SU-DHL-6 (cell line): ENCODE measurements at regions not wholly inside any gene's neighbourhood (a gene's known extent, or its start where the extent isn't known, plus 50 kb on each side); places are given as distances from the start of the nearest gene placed in this dataset.

Experiments
- H2AFZ ChIP-seq: fragments of 200-600 bp; sonication (generic); 2 replicates; pipeline ENCODE4 v1.6.1; 2014; ENCODE audit warnings: low read depth, mild to moderate bottlenecking, moderate library complexity, mixed read lengths, antibody characterized with exemption, low read length; ENCODE audit not compliant: severe bottlenecking
- H3F3A ChIP-seq: fragments of 200-600 bp; shearing (Covaris generic); 2 replicates; pipeline ENCODE4 v1.6.0; 2016; ENCODE audit warnings: antibody characterized with exemption, mild to moderate bottlenecking; ENCODE audit not compliant: insufficient read depth
- H3K27ac ChIP-seq: fragments of 200-600 bp; sonication (generic); 2 replicates; pipeline ENCODE4 v1.5.1; 2016; ENCODE audit warnings: low read depth, mild to moderate bottlenecking, low read length, moderate library complexity, mixed read lengths
- H3K27me3 ChIP-seq: fragments of 200-600 bp; sonication (generic), shearing (Covaris generic); 2 replicates; pipeline ENCODE4 v1.6.0; 2014; ENCODE audit warnings: mild to moderate bottlenecking, low read length
- H3K36me3 ChIP-seq: fragments of 200-600 bp; sonication (generic); 2 replicates; pipeline ENCODE4 v1.6.1; 2014; ENCODE audit warnings: mild to moderate bottlenecking, low read length, mixed read lengths
- H3K4me2 ChIP-seq: fragments of 300-600, 200-600 bp; shearing (Covaris generic), sonication (generic); 2 replicates; pipeline ENCODE4 v1.6.0; 2014; ENCODE audit warnings: low read length, low read depth, mild to moderate bottlenecking; ENCODE audit not compliant: poor library complexity, severe bottlenecking
- H3K4me3 ChIP-seq: fragments of 200-600 bp; sonication (generic); 2 replicates; pipeline ENCODE4 v1.5.1; 2014; ENCODE audit warnings: antibody characterized with exemption, low read length, mild to moderate bottlenecking, mixed read lengths; ENCODE audit not compliant: insufficient read depth, poor library complexity, severe bottlenecking
- H3K79me2 ChIP-seq: fragments of 200-600 bp; sonication (generic); 2 replicates; pipeline ENCODE4 v1.6.1; 2014; ENCODE audit warnings: mild to moderate bottlenecking, low read length, moderate library complexity; ENCODE audit not compliant: insufficient read depth
- H3K9ac ChIP-seq: fragments of 200-600 bp; sonication (generic); 2 replicates; pipeline ENCODE4 v1.7.0; 2014; ENCODE audit warnings: mild to moderate bottlenecking, low read length
- H3K9me2 ChIP-seq: fragments of 200-600 bp; sonication (generic); replicated peaks from 2 replicates; pipeline ENCODE4 v1.6.1; 2014; ENCODE audit warnings: low read length; ENCODE audit not compliant: insufficient read depth
- H3K9me3 ChIP-seq: fragments of 200-600 bp; sonication (generic); 2 replicates; pipeline ENCODE4 v1.6.1; 2014; ENCODE audit warnings: low read length, mixed read lengths; ENCODE audit not compliant: insufficient read depth
- H4K20me1 ChIP-seq: fragments of 200-600 bp; sonication (generic); 2 replicates; pipeline ENCODE4 v1.6.1; 2014; ENCODE audit warnings: low read depth, mild to moderate bottlenecking, antibody characterized with exemption, low read length, moderate library complexity, mixed read lengths
- CTCF ChIP-seq: fragments of 200-600 bp; sonication (generic); IDR thresholded peaks from one replicate; pipeline ENCODE4 v1.5.1; 2017; ENCODE audit warnings: antibody characterized with exemption, mild to moderate bottlenecking, low read length, moderate library complexity; ENCODE audit not compliant: insufficient read depth, poor library complexity, severe bottlenecking
- EZH2phosphoT487 ChIP-seq: fragments of 200-600 bp; sonication (generic), shearing (Covaris generic); conservative IDR thresholded peaks from 2 replicates; pipeline ENCODE4 v1.6.1; 2018; ENCODE audit warnings: mild to moderate bottlenecking, antibody characterized with exemption, low read length, moderate library complexity, mixed read lengths

GRCh38 chr9:655875-656274 lies 185.6 kb upstream of the DMRT1 start:
- Histone ChIP-seq H3K27me3 (no peaks in the 10 kb centered on the region), H3K4me2 (no peak overlapping the region), H3K36me3 (peaks cover 10% of the 10 kb centered on the region; the same call in 1 of the 2 replicates), H3K9me3 (no peaks in the 10 kb centered on the region), H3K9ac (no peak overlapping the region), H3F3A (peaks cover 32% of the 10 kb centered on the region), H3K27ac (no peak overlapping the region), H3K79me2 (peaks cover 96% of the 10 kb centered on the region), H3K4me3 (no peak overlapping the region), H4K20me1 (no peaks in the 10 kb centered on the region), H3K9me2 (no peaks in the 10 kb centered on the region), H2AFZ (no peak overlapping the region)
- no peak for TF ChIP-seq EZH2phosphoT487
- TF ChIP-seq CTCF = no peak

GRCh38 chr9:656926-657568 lies 184.4 kb upstream of the DMRT1 start:
- no peak overlapping the region for H3K4me2 ChIP-seq

GRCh38 chr9:659286-659685 lies 182.2 kb upstream of the DMRT1 start:
- H3K79me2 ChIP-seq = peaks cover 76% of the 10 kb centered on the region
- no peak overlapping the region for H3K4me2 ChIP-seq
- H3K9me2 ChIP-seq = no peaks in the 10 kb centered on the region
- H3K36me3 ChIP-seq = peaks cover 4% of the 10 kb centered on the region; the same call in 1 of the 2 replicates
- no peak overlapping the region for H3K4me3 ChIP-seq
- H3K27ac ChIP-seq = no peak overlapping the region
- no peak overlapping the region for H2AFZ ChIP-seq
- H3K9me3 ChIP-seq = no peaks in the 10 kb centered on the region
- H3K27me3 ChIP-seq = no peaks in the 10 kb centered on the region
- H4K20me1 ChIP-seq = no peaks in the 10 kb centered on the region
- TF ChIP-seq EZH2phosphoT487 (no peak), CTCF (no peak)
- peaks cover 5% of the 10 kb centered on the region for H3F3A ChIP-seq
- no peak overlapping the region for H3K9ac ChIP-seq

More at GRCh38 chr9:656926-657568, 184.4 kb upstream of the DMRT1 start:
- H3K27me3 ChIP-seq = no peaks in the 10 kb centered on the region
- peaks cover 22% of the 10 kb centered on the region for H3F3A ChIP-seq
- no peak overlapping the region for H2AFZ ChIP-seq
- H3K9me3 ChIP-seq = no peaks in the 10 kb centered on the region
- H3K36me3 ChIP-seq = peaks cover 10% of the 10 kb centered on the region; the same call in 1 of the 2 replicates
- peak overlapping the region; percentile 23 for H3K27ac ChIP-seq
- H3K9ac ChIP-seq = no peak overlapping the region
- H4K20me1 ChIP-seq = no peaks in the 10 kb centered on the region
- peaks cover 86% of the 10 kb centered on the region for H3K79me2 ChIP-seq
- H3K9me2 ChIP-seq = no peaks in the 10 kb centered on the region
- no peak for TF ChIP-seq EZH2phosphoT487
- no peak for TF ChIP-seq CTCF
- H3K4me3 ChIP-seq = no peak overlapping the region
